Endothelial cell (in vitro differentiated cells): ENCODE measurements at regions not wholly inside any gene's neighbourhood (a gene's known extent, or its start where the extent isn't known, plus 50 kb on each side); places are given as distances from the start of the nearest gene placed in this dataset.

Experiments
- DNase-seq: peaks from one replicate; pipeline ENCODE4 v3.0.0; 2021; ENCODE audit warnings: low spot score
- H3K27ac Mint-ChIP-seq: one replicate; pipeline ENCODE4 v1.8.0; 2021; ENCODE audit warnings: mixed read lengths, inconsistent platforms; ENCODE audit not compliant: unreplicated experiment
- H3K27me3 Mint-ChIP-seq: one replicate; pipeline ENCODE4 v1.8.0; 2021; ENCODE audit warnings: mild to moderate bottlenecking, moderate library complexity, mixed read lengths, inconsistent platforms; ENCODE audit not compliant: unreplicated experiment
- H3K36me3 Mint-ChIP-seq: one replicate; pipeline ENCODE4 v1.8.0; 2021; ENCODE audit warnings: mild to moderate bottlenecking, low read depth, mixed read lengths, inconsistent platforms; ENCODE audit not compliant: unreplicated experiment
- H3K4me1 Mint-ChIP-seq: one replicate; pipeline ENCODE4 v1.8.0; 2021; ENCODE audit warnings: mild to moderate bottlenecking, mixed read lengths, inconsistent platforms; ENCODE audit not compliant: unreplicated experiment
- H3K4me3 Mint-ChIP-seq: one replicate; pipeline ENCODE4 v1.8.0; 2021; ENCODE audit warnings: mild to moderate bottlenecking, mixed read lengths, inconsistent platforms; ENCODE audit not compliant: unreplicated experiment
- H3K9me3 Mint-ChIP-seq: one replicate; pipeline ENCODE4 v1.8.0; 2021; ENCODE audit warnings: mixed read lengths, inconsistent platforms; ENCODE audit not compliant: unreplicated experiment
- CTCF ChIP-seq: fragments of 200-600 bp; sonication (generic); IDR thresholded peaks from one replicate; pipeline ENCODE4 v1.5.0; 2021; ENCODE audit warnings: antibody characterized with exemption; ENCODE audit not compliant: unreplicated experiment

DNA sequence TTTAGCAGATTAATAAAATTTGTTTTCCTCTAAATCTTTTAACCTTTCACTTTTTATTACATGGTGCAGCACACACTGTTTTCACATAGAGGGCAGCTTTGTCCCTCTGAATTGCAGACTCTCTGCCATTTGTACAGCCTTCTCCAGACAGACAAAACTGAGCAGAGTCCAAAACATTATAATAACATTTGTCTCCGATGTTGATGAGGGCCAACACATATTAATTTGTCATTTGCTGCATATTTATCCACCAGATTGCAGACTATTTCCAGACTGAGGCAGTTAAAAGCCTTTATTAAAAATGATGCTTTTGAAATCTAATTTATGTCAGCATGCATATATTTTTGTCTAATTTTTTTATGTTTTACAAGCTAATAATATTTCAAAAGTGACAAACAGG is 1251.9 kb upstream of the SLC10A2 start:
- H3K4me3 Mint-ChIP-seq: no peak overlapping the region
- no peak for DNase-seq

DNA sequence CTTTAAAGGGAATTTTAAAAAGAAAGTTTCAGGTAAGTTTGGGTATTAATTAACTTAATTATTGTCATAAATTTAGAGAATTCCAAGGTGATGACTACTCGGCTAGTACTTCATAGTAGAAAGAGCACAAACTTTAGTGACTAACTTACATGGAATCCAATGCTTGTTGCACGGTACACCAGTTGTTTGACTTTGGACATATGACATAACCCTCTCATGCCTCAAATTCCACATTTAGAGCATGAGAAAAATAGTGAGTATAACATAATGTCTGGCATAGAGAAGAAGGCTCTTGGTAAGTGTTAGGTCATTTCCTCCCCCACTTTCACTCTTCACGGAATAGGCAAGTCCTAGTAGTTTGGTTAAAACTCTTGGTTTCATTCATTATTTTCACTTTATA is 1249.4 kb upstream of the SLC10A2 start:
- DNase-seq: no peak
- Mint-ChIP-seq H3K4me1 (peaks cover 3% of the 10 kb centered on the region), H3K36me3 (no peaks in the 10 kb centered on the region), H3K9me3 (no peaks in the 10 kb centered on the region), H3K4me3 (no peak overlapping the region), H3K27me3 (no peaks in the 10 kb centered on the region), H3K27ac (no peak overlapping the region)
- no peak for TF ChIP-seq CTCF

More for the DNA sequence above, 1251.9 kb upstream of the SLC10A2 start:
- Mint-ChIP-seq H3K9me3 (no peaks in the 10 kb centered on the region), H3K27ac (no peak overlapping the region), H3K4me1 (no peaks in the 10 kb centered on the region), H3K27me3 (peaks cover under 1% of the 10 kb centered on the region), H3K36me3 (no peaks in the 10 kb centered on the region)
- no peak for TF ChIP-seq CTCF

DNA sequence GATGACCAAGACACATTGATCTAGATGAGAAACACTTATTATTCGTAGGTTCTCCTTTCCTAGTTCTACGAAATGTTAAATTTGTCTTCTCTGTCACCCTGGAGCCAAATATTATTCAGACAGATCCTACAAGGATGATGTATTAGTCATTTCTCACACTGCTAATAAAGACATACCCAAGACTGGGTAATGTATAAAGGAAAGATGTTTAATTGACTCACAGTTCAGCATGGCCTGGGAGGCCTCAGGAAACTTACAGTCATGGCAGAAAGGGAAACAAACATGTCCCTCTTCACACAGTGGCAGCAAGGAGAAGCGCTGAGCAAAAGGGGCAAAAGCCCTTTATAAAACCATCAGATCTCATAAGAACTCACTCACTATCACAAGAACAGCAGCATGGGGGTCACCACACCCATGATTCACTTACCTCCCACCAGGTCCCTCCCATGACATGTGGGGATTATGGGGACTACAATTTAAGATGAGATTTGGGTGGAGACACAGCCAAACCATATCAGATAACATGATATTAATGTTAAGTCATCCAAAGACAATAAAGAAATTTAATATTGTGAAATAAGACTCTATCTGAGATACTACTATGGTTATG is 1248.8 kb upstream of the SLC10A2 start:
- H3K4me3 Mint-ChIP-seq: no peak overlapping the region
- H3K4me1 Mint-ChIP-seq: peaks cover 3% of the 10 kb centered on the region
- no peak for TF ChIP-seq CTCF
- no peaks in the 10 kb centered on the region for H3K27me3 Mint-ChIP-seq
- H3K36me3 Mint-ChIP-seq: no peaks in the 10 kb centered on the region
- H3K27ac Mint-ChIP-seq: no peak overlapping the region
- H3K9me3 Mint-ChIP-seq: no peaks in the 10 kb centered on the region
- no peak for DNase-seq

DNA sequence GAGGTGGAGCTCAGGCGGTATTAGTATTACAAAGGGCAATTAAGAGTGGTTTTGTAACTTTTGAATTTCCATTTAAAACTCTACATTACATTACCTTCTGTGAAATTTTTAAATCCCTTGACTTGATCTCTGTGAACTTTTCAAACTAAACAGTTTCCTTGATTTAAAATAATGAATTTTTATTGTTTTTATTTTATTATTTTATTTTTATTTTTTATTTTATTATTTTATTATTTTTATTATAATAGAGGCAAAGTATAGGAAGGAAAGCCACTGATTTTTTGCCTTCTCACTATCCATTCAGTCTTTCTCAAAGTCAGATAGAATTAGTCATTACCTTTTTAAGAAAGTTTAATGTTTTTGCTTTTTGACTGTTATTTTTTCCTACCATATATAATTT is 1248.1 kb upstream of the SLC10A2 start:
- no peak for TF ChIP-seq CTCF
- DNase-seq: no peak
- H3K27me3 Mint-ChIP-seq: no peaks in the 10 kb centered on the region

GRCh38 chr13:104310861-104311260 is 1244.6 kb upstream of the SLC10A2 start:
- Mint-ChIP-seq H3K27ac (no peak overlapping the region), H3K9me3 (no peaks in the 10 kb centered on the region), H3K27me3 (no peaks in the 10 kb centered on the region), H3K36me3 (no peaks in the 10 kb centered on the region), H3K4me3 (no peak overlapping the region), H3K4me1 (peaks cover 3% of the 10 kb centered on the region)
- TF ChIP-seq CTCF: no peak
- DNase-seq: no peak

More for the DNA sequence above, 1248.1 kb upstream of the SLC10A2 start:
- no peaks in the 10 kb centered on the region for H3K9me3 Mint-ChIP-seq
- no peak overlapping the region for H3K27ac Mint-ChIP-seq
- H3K4me3 Mint-ChIP-seq: no peak overlapping the region
- peaks cover 3% of the 10 kb centered on the region for H3K4me1 Mint-ChIP-seq
- H3K36me3 Mint-ChIP-seq: no peaks in the 10 kb centered on the region
